Natural killer cell (primary cell): ENCODE measurements at regions not wholly inside any gene's neighbourhood (a gene's known extent, or its start where the extent isn't known, plus 50 kb on each side); places are given as distances from the start of the nearest gene placed in this dataset.

Experiments
- ATAC-seq, 3 donors: fragments of 150-1000 bp in 2 of 3; fragments of 200-7000 bp in 1 of 3; cut with Tn5 transposase; 1 replicate in 1 of 3; 2 replicates in 2 of 3; pipeline ENCODE4 v1.10.0; 2021; ENCODE audit warnings: mild to moderate bottlenecking in 2 of 3, moderate library complexity in 2 of 3
- DNase-seq, 2 donors: peaks; one replicate each; pipeline versions ENCODE4 v3.0.0 to v3.0.0-alpha.2; 2013 to 2021; ENCODE audit warnings: mixed read lengths in 1 of 2
- H3K27ac ChIP-seq: one replicate; pipeline ENCODE4 v1.5.1; 2013; ENCODE audit warnings: mild to moderate bottlenecking, low read length
- H3K27me3 ChIP-seq: one replicate; pipeline ENCODE4 v1.6.1; 2013; ENCODE audit warnings: low read length; ENCODE audit not compliant: control insufficient read depth, insufficient read depth
- H3K36me3 ChIP-seq: one replicate; pipeline ENCODE4 v1.6.1; 2013; ENCODE audit warnings: low read length; ENCODE audit not compliant: control insufficient read depth, insufficient read depth
- H3K4me1 ChIP-seq: one replicate; pipeline ENCODE4 v1.6.1; 2013; ENCODE audit warnings: low read length; ENCODE audit not compliant: control insufficient read depth, insufficient read depth
- H3K4me3 ChIP-seq: one replicate; pipeline ENCODE4 v1.5.1; 2013; ENCODE audit warnings: low read length
- H3K9me3 ChIP-seq: one replicate; pipeline ENCODE4 v1.6.1; 2013; ENCODE audit warnings: low read length; ENCODE audit not compliant: control insufficient read depth, insufficient read depth
- H3K27ac Mint-ChIP-seq, 2 donors: one replicate each; pipeline ENCODE4 v1.8.0; 2022; ENCODE audit warnings: mild to moderate bottlenecking in 2 of 2, mixed read lengths in 2 of 2, moderate library complexity in 1 of 2
- H3K27me3 Mint-ChIP-seq, 2 donors: one replicate each; pipeline ENCODE4 v1.8.0; 2022; ENCODE audit warnings: low read depth in 2 of 2, mixed read lengths in 2 of 2
- H3K36me3 Mint-ChIP-seq: one replicate; pipeline ENCODE4 v1.8.0; 2022; ENCODE audit warnings: mixed read lengths
- H3K4me1 Mint-ChIP-seq, 2 donors: one replicate each; pipeline ENCODE4 v1.8.0; 2022; ENCODE audit warnings: mixed read lengths in 2 of 2
- H3K4me3 Mint-ChIP-seq: one replicate; pipeline ENCODE4 v1.8.0; 2022; ENCODE audit warnings: mild to moderate bottlenecking, moderate library complexity, mixed read lengths
- H3K9me3 Mint-ChIP-seq, 2 donors: one replicate each; pipeline ENCODE4 v1.8.0; 2022; ENCODE audit warnings: mixed read lengths in 2 of 2
- WGBS: methylation state at CpG from one replicate; pipeline ENCODE4 v1.1.7; 2013; ENCODE audit warnings: missing lambda C conversion rate; ENCODE audit not compliant: insufficient coverage; 5-methylcytosine and 5-hydroxymethylcytosine counted together
- intact Hi-C: fragments of 100-400 bp; cut with micrococcal nuclease; formaldehyde crosslinking; loops from one replicate; pipeline ENCODE4 v1.14.2; 2022
- TF ChIP-seq, protein P1 (sequence below): fragments of 200-600 bp; IDR thresholded peaks from one replicate; pipeline ENCODE4 v1.8.0; 2022; ENCODE audit warnings: antibody characterized with exemption

GRCh38 chr3:80247766-80248165, 480.0 kb upstream of the ROBO1 start:
- ATAC-seq (no peak), DNase-seq (no peak)
- no peaks in the 10 kb centered on the region for H3K36me3 ChIP-seq
- H3K4me1 Mint-ChIP-seq: no peaks in the 10 kb centered on the region
- TF ChIP-seq, protein P1, sequence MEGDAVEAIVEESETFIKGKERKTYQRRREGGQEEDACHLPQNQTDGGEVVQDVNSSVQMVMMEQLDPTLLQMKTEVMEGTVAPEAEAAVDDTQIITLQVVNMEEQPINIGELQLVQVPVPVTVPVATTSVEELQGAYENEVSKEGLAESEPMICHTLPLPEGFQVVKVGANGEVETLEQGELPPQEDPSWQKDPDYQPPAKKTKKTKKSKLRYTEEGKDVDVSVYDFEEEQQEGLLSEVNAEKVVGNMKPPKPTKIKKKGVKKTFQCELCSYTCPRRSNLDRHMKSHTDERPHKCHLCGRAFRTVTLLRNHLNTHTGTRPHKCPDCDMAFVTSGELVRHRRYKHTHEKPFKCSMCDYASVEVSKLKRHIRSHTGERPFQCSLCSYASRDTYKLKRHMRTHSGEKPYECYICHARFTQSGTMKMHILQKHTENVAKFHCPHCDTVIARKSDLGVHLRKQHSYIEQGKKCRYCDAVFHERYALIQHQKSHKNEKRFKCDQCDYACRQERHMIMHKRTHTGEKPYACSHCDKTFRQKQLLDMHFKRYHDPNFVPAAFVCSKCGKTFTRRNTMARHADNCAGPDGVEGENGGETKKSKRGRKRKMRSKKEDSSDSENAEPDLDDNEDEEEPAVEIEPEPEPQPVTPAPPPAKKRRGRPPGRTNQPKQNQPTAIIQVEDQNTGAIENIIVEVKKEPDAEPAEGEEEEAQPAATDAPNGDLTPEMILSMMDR: no peak
- H3K4me3 Mint-ChIP-seq: no peak overlapping the region
- peaks cover 15% of the 10 kb centered on the region for H3K36me3 Mint-ChIP-seq
- H3K9me3 ChIP-seq: peaks cover 3% of the 10 kb centered on the region
- intact Hi-C loops: no loop called here
- no peak overlapping the region for H3K4me3 ChIP-seq
- no peaks in the 10 kb centered on the region for H3K27me3 Mint-ChIP-seq
- no peaks in the 10 kb centered on the region for H3K27me3 ChIP-seq
- no peaks in the 10 kb centered on the region for H3K4me1 ChIP-seq
- WGBS: 93% methylated on average over 2 of the region's 3 CpGs
- H3K27ac Mint-ChIP-seq: no peak overlapping the region
- H3K27ac ChIP-seq: no peak overlapping the region
- peaks cover 12 to 46% of the 10 kb centered on the region in 2 donors for H3K9me3 Mint-ChIP-seq

DNA sequence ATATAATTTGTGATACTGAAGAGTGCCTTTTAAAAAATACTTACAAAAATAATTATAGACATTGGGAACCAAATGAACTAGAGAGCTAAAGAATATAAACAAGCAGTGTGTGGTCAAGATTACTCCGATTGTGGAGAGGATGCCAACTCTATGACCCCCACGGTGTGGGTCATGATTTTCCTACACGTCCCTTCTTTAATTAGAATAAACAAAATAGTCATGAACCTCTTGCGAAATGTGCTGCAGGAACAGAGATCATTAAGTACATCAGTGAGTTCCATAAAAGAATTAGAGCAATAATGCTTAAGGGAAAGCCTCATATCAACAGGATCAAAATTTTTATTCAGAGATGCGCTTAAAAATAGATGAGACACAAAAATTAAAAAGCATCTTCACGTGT, 476.6 kb upstream of the ROBO1 start:
- no peak for DNase-seq
- Histone ChIP-seq H3K27me3 (no peaks in the 10 kb centered on the region), H3K9me3 (no peaks in the 10 kb centered on the region), H3K4me1 (no peaks in the 10 kb centered on the region), H3K27ac (no peak overlapping the region), H3K36me3 (no peaks in the 10 kb centered on the region), H3K4me3 (no peak overlapping the region)
- TF ChIP-seq, protein P1: no peak
- no peaks in the 10 kb centered on the region for H3K4me1 Mint-ChIP-seq
- H3K27ac Mint-ChIP-seq: no peak overlapping the region
- intact Hi-C loops: no loop called here
- WGBS: 85% methylated on average over 3 of the region's 6 CpGs
- peaks cover 12 to 38% of the 10 kb centered on the region in 2 donors for H3K9me3 Mint-ChIP-seq
- peaks cover 15% of the 10 kb centered on the region for H3K36me3 Mint-ChIP-seq
- no peak for ATAC-seq
- no peak overlapping the region for H3K4me3 Mint-ChIP-seq
- H3K27me3 Mint-ChIP-seq: no peaks in the 10 kb centered on the region

DNA sequence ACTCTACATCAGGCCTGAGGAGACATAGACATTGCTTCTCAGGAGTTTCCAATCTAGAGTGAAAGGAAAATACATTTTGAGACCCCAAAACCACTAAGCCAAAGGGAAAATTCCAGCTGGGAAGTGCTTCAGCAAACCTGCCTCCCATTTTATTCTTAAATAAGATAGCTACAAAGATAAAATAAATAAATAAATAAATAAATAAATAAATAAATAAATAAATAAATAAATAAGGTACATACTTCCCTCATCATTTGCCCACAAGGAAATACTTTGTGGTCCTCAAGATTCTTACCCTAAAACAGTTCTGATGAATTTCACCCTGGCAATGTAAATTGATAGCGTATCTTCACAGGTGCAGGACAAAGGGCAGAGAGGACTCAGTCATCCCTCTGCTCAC, 474.0 kb upstream of the ROBO1 start:
- DNase-seq (no peak), ATAC-seq (no peak)
- H3K9me3 ChIP-seq: no peaks in the 10 kb centered on the region
- Mint-ChIP-seq H3K9me3 (peaks cover 9 to 30% of the 10 kb centered on the region in 2 donors), H3K27me3 (no peaks in the 10 kb centered on the region), H3K4me3 (no peak overlapping the region), H3K27ac (no peak overlapping the region), H3K4me1 (no peaks in the 10 kb centered on the region), H3K36me3 (no peaks in the 10 kb centered on the region)
- no peak overlapping the region for H3K4me3 ChIP-seq
- no peaks in the 10 kb centered on the region for H3K27me3 ChIP-seq
- TF ChIP-seq, protein P1: no peak
- 100% methylated on average over 1 of the region's 1 CpG for WGBS
- intact Hi-C loops: no loop called here
- H3K4me1 ChIP-seq: no peaks in the 10 kb centered on the region
- H3K27ac ChIP-seq: no peak overlapping the region
- no peaks in the 10 kb centered on the region for H3K36me3 ChIP-seq

GRCh38 chr3:80239301-80239700, 471.5 kb upstream of the ROBO1 start:
- peaks cover 10 to 20% of the 10 kb centered on the region in 2 donors for H3K9me3 Mint-ChIP-seq
- H3K4me1 Mint-ChIP-seq: no peaks in the 10 kb centered on the region
- no peaks in the 10 kb centered on the region for H3K36me3 Mint-ChIP-seq
- H3K4me3 Mint-ChIP-seq: no peak overlapping the region
- H3K36me3 ChIP-seq: no peaks in the 10 kb centered on the region
- no peaks in the 10 kb centered on the region for H3K27me3 Mint-ChIP-seq
- H3K4me3 ChIP-seq: no peak overlapping the region
- WGBS: 61% methylated on average over 2 of the region's 3 CpGs
- DNase-seq: no peak
- H3K4me1 ChIP-seq: no peaks in the 10 kb centered on the region
- no peaks in the 10 kb centered on the region for H3K9me3 ChIP-seq
- no peaks in the 10 kb centered on the region for H3K27me3 ChIP-seq
- ATAC-seq: no peak
- TF ChIP-seq, protein P1: no peak
- H3K27ac Mint-ChIP-seq: no peak overlapping the region
- no peak overlapping the region for H3K27ac ChIP-seq
- intact Hi-C loops: no loop called here
